Pancreas (tissue), 10 donors: ENCODE measurements at regions not wholly inside any gene's neighbourhood (a gene's known extent, or its start where the extent isn't known, plus 50 kb on each side); places are given as distances from the start of the nearest gene placed in this dataset.
A peak's percentile ranks its signal among the peaks of the same experiment; 100 is the strongest.

Experiments
- ATAC-seq, 4 donors: fragments of 200-7000 bp; cut with Tn5 transposase; one replicate each; pipeline versions ENCODE4 v1.8.0 to v1.9.1; 2020; ENCODE audit warnings: mild to moderate bottlenecking in 4 of 4, moderate library complexity in 4 of 4
- DNase-seq, 6 donors: peaks; one replicate each; pipeline ENCODE4 v3.0.0-alpha.2; 2020
- FAIRE-seq: peaks from 2 replicates; lab custom pipeline; 2012; peaks lifted over from hg19 to GRCh38; lab: Jason Lieb, UNC
- H3K27ac ChIP-seq, 4 donors: fragments of 200-600 bp; sonication (generic); 1 replicate in 3 of 4; 2 replicates in 1 of 4; pipeline versions ENCODE4 v1.5.0 to v1.8.0; 2020
- H3K27me3 ChIP-seq, 4 donors: fragments of 200-600 bp; one replicate each; pipeline ENCODE4 v1.8.0; 2021
- H3K36me3 ChIP-seq, 3 donors: fragments of 200-600 bp; sonication (generic) in 1 of 3; one replicate each; pipeline versions ENCODE4 v1.5.0 to v1.8.0; 2020 to 2021
- H3K4me1 ChIP-seq, 3 donors: fragments of 200-600 bp; one replicate each; pipeline ENCODE4 v1.8.0; 2021
- H3K4me3 ChIP-seq, 4 donors: fragments of 200-600 bp; sonication (generic) in 2 of 4; one replicate each; pipeline versions ENCODE4 v1.5.0 to v1.8.0; 2020 to 2021
- H3K9me3 ChIP-seq, 4 donors: fragments of 200-600 bp; one replicate each; pipeline ENCODE4 v1.8.0; 2021
- CTCF ChIP-seq, 4 donors: fragments of 200-600 bp; sonication (generic) in 3 of 4; IDR thresholded peaks; one replicate each; pipeline versions ENCODE4 v1.5.0 to v1.8.0; 2021; ENCODE audit warnings: antibody characterized with exemption in 4 of 4
- WGBS, 2 donors: extraction: QIAGEN DNeasy Blood & Tissue Kit; methylation state at CpG; one replicate each; pipeline ENCODE4 v1.1.7; 2013; 5-methylcytosine and 5-hydroxymethylcytosine counted together
- intact Hi-C, 3 donors: fragments of 100-400 bp; cut with DNase I; formaldehyde crosslinking; loops; one replicate each; pipeline versions ENCODE4 v1.11.1 to v1.14.2; 2022
- donor health status: healthy with polysubstance abuse.
- donor health status: DM: no; HTN: no; CAD: no; lungs with moderate emphysema.
- donor health status: DM: no; HTN: no; CAD: no.
- donor health status: control.
- donor health status: control.
- donor health status: Bipolar disorder and iron deficiency.
- donor health status: DM: yes; HTN: yes; CAD: no.
- donor health status: DM: no; HTN: no; CAD: no.
- donor health status: DM: no; HTN: no; CAD: no.
- donor health status: DM: yes; HTN: yes; CAD: no.

GRCh38 chr21:20644552-20644951 is 353.7 kb upstream of the NCAM2 start:
- Histone ChIP-seq H3K4me3 (no peak overlapping the region), H3K4me1 (no peaks in the 10 kb centered on the region), H3K36me3 (no peaks in the 10 kb centered on the region), H3K27ac (no peak overlapping the region), H3K9me3 (no peaks in the 10 kb centered on the region), H3K27me3 (no peaks in the 10 kb centered on the region)
- no peak for FAIRE-seq
- TF ChIP-seq CTCF (IDR thresholded peaks at IDR 0.05), result no peak
- intact Hi-C loops, result no loop called here
- ATAC-seq, result no peak
- 42 to 60% methylated on average over 2 of the region's 2 CpGs for WGBS, 2 donors
- DNase-seq, result no peak

- no peak for DNase-seq
- no peak for FAIRE-seq
- no peak for ATAC-seq
- no peak for TF ChIP-seq CTCF (IDR thresholded peaks at IDR 0.05)
- 61 to 72% methylated on average over 5 of the region's 5 CpGs for WGBS, 2 donors
- Histone ChIP-seq H3K36me3 (no peaks in the 10 kb centered on the region), H3K27me3 (no peaks in the 10 kb centered on the region), H3K4me3 (no peak overlapping the region), H3K9me3 (no peaks in the 10 kb centered on the region), H3K27ac (no peak overlapping the region), H3K4me1 (no peaks in the 10 kb centered on the region)
- intact Hi-C loops, result no loop called here
Observed at GRCh38 chr21:20645344-20645743, 352.9 kb upstream of the NCAM2 start.

DNA sequence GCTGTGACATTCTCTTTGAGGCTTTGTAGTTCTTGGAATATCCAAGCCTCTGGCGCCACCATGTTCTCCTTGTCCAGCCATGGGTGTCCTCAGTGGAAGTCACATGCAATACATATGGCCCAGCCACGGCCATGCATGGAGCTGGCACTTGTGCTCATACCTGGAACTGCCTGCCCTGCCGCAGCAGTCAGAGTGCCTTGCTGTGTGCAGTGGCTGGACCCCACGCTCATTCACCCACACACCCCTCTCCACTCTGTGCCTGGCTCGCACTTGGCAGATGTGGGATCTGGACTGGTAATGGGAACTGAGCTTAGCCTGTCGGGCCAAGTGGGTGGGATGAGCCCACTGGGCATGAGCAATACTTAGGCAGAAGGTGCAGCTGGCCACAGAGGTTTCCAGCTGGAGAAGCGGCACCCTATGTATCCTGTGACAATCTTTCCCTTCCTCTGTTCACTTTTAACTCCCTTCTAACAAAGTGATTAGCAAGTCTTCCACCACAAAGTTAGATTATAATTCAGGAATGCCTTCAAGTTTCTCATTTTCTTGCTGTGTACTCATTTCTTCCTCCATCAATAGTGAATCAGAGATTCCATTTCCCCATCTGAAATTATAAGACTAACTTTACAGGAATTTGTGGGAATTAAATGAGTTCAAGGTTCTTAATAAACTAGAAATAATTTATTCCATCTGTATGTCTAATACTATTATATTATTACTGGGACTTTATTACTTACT is 351.6 kb upstream of the NCAM2 start:
- Histone ChIP-seq H3K4me1 (no peaks in the 10 kb centered on the region), H3K9me3 (no peaks in the 10 kb centered on the region), H3K27me3 (no peaks in the 10 kb centered on the region), H3K27ac (no peak overlapping the region), H3K4me3 (no peak overlapping the region), H3K36me3 (no peaks in the 10 kb centered on the region)
- FAIRE-seq, result no peak
- no peak for ATAC-seq
- WGBS, 2 donors, result 70 to 77% methylated on average over 7 of the region's 7 CpGs
- intact Hi-C loops, result no loop called here
- peak in 1 of 6 donors; percentile 50 for DNase-seq
- TF ChIP-seq CTCF (IDR thresholded peaks at IDR 0.05), result no peak

- no peak for TF ChIP-seq CTCF (IDR thresholded peaks at IDR 0.05)
- no peak overlapping the region for H3K27ac ChIP-seq
- intact Hi-C loops, result no loop called here
- no peaks in the 10 kb centered on the region for H3K36me3 ChIP-seq
- 29 to 30% methylated on average over 1 of the region's 1 CpG for WGBS, 2 donors
- H3K4me1 ChIP-seq, result no peaks in the 10 kb centered on the region
- FAIRE-seq, result no peak
- DNase-seq, result no peak
- no peaks in the 10 kb centered on the region for H3K9me3 ChIP-seq
- H3K4me3 ChIP-seq, result no peak overlapping the region
- H3K27me3 ChIP-seq, result no peaks in the 10 kb centered on the region
- no peak for ATAC-seq
Observed at GRCh38 chr21:20647607-20648006, 350.6 kb upstream of the NCAM2 start.

GRCh38 chr21:20649231-20649630 is 349.0 kb upstream of the NCAM2 start:
- ATAC-seq (no peak), FAIRE-seq (no peak), DNase-seq (no peak)
- intact Hi-C loops, result no loop called here
- no peaks in the 10 kb centered on the region for H3K36me3 ChIP-seq
- no peak overlapping the region for H3K4me3 ChIP-seq
- TF ChIP-seq CTCF (IDR thresholded peaks at IDR 0.05), result no peak
- no peaks in the 10 kb centered on the region for H3K4me1 ChIP-seq
- H3K27me3 ChIP-seq, result no peaks in the 10 kb centered on the region
- H3K9me3 ChIP-seq, result no peaks in the 10 kb centered on the region
- 64 to 75% methylated on average over 5 of the region's 5 CpGs for WGBS, 2 donors
- no peak overlapping the region for H3K27ac ChIP-seq
